Smooth muscle cell (in vitro differentiated cells): ENCODE measurements at regions not wholly inside any gene's neighbourhood (a gene's known extent, or its start where the extent isn't known, plus 50 kb on each side); places are given as distances from the start of the nearest gene placed in this dataset.

Experiments used
- DNase-seq: peaks from one replicate; lab custom pipeline; 2025; ENCODE audit not compliant: unreplicated experiment; lab: John Stamatoyannopoulos, UW
- H2AFZ ChIP-seq: fragments of 200-600 bp; sonication (generic); 2 replicates; pipeline ENCODE4 v1.6.0; 2016; ENCODE audit warnings: antibody characterized with exemption, low read depth, mild to moderate bottlenecking
- H3F3A ChIP-seq: fragments of 200-600 bp; sonication (generic); 2 replicates; pipeline ENCODE4 v1.6.0; 2017; ENCODE audit warnings: antibody characterized with exemption, low read depth
- H3K27ac ChIP-seq: fragments of 200-600 bp; sonication (generic); 2 replicates; pipeline ENCODE4 v1.5.1; 2016; ENCODE audit warnings: low read depth, mild to moderate bottlenecking
- H3K27me3 ChIP-seq: fragments of 200-600 bp; sonication (generic); 2 replicates; pipeline ENCODE4 v1.6.1; 2016; ENCODE audit warnings: low read depth, mild to moderate bottlenecking
- H3K36me3 ChIP-seq: fragments of 200-600 bp; sonication (generic); 2 replicates; pipeline ENCODE4 v1.5.1; 2016; ENCODE audit warnings: low read depth
- H3K4me1 ChIP-seq: fragments of 200-600 bp; sonication (generic); 2 replicates; pipeline ENCODE4 v1.5.1; 2016; ENCODE audit warnings: low read depth
- H3K4me2 ChIP-seq: fragments of 200-600 bp; sonication (generic); 2 replicates; pipeline ENCODE4 v1.6.0; 2016; ENCODE audit warnings: mild to moderate bottlenecking
- H3K4me3 ChIP-seq: fragments of 200-600 bp; sonication (generic); 2 replicates; pipeline ENCODE4 v1.5.1; 2016; ENCODE audit warnings: mild to moderate bottlenecking
- H3K79me2 ChIP-seq: fragments of 200-600 bp; sonication (generic); 2 replicates; pipeline ENCODE4 v1.6.0; 2016; ENCODE audit warnings: low read depth, mild to moderate bottlenecking
- H3K9ac ChIP-seq: fragments of 200-600 bp; sonication (generic); 2 replicates; pipeline ENCODE4 v1.6.0; 2016; ENCODE audit warnings: low read depth
- H3K9me3 ChIP-seq: fragments of 200-600 bp; sonication (generic); replicated peaks from 2 replicates; pipeline ENCODE4 v1.5.1; 2016; ENCODE audit warnings: low read depth
- H4K20me1 ChIP-seq: fragments of 200-600 bp; sonication (generic); 2 replicates; pipeline ENCODE4 v1.6.0; 2016; ENCODE audit warnings: low read depth
- WGBS: methylation state at CpG from one replicate; pipeline ENCODE4 v1.1.7; 2016; ENCODE audit warnings: low lambda C conversion rate; 5-methylcytosine and 5-hydroxymethylcytosine counted together
- TF ChIP-seq, protein P1 (sequence below): fragments of 200-600 bp; sonication (generic); IDR thresholded peaks from 2 replicates; pipeline ENCODE4 v1.5.1; 2017; ENCODE audit warnings: borderline replicate concordance, mild to moderate bottlenecking, antibody characterized with exemption; ENCODE audit not compliant: insufficient read depth, poor library complexity, severe bottlenecking

DNA sequence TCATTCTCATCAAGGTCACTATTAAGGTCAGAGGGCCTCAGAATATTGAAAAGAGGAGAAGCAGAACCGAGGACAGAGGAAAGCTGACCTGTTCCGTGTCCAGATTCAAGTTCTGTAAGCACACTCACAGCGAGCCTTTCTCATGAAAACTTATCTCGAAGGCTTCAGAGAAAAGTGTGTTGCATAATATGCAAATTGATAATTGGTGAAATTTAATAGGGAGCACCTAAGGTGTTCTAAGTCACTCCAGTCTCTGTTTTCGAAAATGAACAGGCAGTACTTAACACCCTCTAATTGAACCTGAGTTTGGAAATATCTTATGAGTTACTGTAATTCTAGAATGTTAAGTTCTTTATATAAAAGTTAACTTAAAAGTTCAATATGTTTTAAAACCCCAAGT lies 181.2 kb upstream of the PDE10A start:
- Histone ChIP-seq H4K20me1 (no peaks in the 10 kb centered on the region), H3K4me3 (no peak overlapping the region), H3F3A (no peaks in the 10 kb centered on the region), H3K9ac (no peak overlapping the region), H3K27ac (no peak overlapping the region), H3K36me3 (no peaks in the 10 kb centered on the region), H3K4me1 (no peaks in the 10 kb centered on the region), H3K9me3 (no peaks in the 10 kb centered on the region), H3K4me2 (no peak overlapping the region), H3K79me2 (no peaks in the 10 kb centered on the region), H3K27me3 (peaks cover 2% of the 10 kb centered on the region), H2AFZ (no peak overlapping the region)
- TF ChIP-seq, protein P1, sequence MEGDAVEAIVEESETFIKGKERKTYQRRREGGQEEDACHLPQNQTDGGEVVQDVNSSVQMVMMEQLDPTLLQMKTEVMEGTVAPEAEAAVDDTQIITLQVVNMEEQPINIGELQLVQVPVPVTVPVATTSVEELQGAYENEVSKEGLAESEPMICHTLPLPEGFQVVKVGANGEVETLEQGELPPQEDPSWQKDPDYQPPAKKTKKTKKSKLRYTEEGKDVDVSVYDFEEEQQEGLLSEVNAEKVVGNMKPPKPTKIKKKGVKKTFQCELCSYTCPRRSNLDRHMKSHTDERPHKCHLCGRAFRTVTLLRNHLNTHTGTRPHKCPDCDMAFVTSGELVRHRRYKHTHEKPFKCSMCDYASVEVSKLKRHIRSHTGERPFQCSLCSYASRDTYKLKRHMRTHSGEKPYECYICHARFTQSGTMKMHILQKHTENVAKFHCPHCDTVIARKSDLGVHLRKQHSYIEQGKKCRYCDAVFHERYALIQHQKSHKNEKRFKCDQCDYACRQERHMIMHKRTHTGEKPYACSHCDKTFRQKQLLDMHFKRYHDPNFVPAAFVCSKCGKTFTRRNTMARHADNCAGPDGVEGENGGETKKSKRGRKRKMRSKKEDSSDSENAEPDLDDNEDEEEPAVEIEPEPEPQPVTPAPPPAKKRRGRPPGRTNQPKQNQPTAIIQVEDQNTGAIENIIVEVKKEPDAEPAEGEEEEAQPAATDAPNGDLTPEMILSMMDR: no peak
- no peak for DNase-seq
- WGBS: 83% methylated on average over 5 of the region's 5 CpGs

DNA sequence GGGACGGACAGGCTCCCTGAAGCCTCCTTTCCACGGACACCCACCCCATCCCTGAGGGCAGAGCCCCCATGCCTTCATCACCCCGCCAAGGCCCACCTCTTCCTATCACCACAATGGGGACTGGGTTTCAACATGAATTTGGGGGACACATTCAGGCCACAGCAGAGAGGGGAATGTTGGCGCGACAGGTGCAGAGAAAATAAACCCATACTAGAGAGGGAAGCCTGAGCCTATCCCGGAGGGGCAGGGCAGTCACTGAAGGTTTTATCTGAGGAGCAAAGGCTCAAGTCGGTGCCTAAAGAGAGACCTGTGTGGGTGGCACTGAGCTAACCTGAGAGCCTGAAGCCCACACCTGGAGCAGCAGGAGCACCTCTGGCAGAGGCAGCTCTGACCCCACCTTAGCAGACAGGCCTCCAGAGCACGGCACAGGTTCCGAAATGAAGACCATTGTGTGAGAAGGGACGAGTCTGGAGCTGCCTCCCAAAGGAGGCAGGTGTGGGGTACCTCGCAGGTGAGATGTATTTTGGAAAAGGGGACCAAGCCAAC lies 180.6 kb upstream of the PDE10A start:
- Histone ChIP-seq H3K4me3 (no peak overlapping the region), H3K9ac (no peak overlapping the region), H3K27ac (no peak overlapping the region), H3F3A (no peaks in the 10 kb centered on the region), H3K4me2 (no peak overlapping the region), H3K9me3 (no peaks in the 10 kb centered on the region), H3K4me1 (no peaks in the 10 kb centered on the region), H4K20me1 (no peaks in the 10 kb centered on the region), H3K27me3 (no peaks in the 10 kb centered on the region), H3K36me3 (no peaks in the 10 kb centered on the region), H3K79me2 (no peaks in the 10 kb centered on the region), H2AFZ (no peak overlapping the region)
- no peak for DNase-seq
- TF ChIP-seq, protein P1: no peak
- WGBS: 86% methylated on average over 11 of the region's 11 CpGs

DNA sequence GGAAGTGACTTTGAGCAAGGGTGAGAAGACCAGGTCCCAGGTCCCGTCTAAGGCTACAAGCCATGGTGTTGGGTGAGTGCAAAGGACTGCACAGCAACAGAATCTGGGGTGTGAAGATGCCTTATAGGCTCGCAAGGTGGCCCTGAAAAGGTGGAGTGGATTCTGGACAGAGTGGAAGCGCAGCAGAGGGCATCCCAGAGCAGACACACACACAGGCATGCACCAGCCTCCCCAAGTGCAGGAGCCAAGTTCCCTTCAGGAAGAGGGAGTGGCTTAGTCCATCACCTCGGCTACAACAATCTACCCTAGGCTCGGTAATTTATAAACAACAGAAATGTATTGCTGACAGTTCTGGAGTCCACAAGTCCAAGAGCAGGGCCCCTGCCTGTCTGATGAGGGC lies 180.1 kb upstream of the PDE10A start:
- no peak overlapping the region for H2AFZ ChIP-seq
- H3F3A ChIP-seq: no peaks in the 10 kb centered on the region
- H3K9me3 ChIP-seq: no peaks in the 10 kb centered on the region
- TF ChIP-seq, protein P1: no peak
- H4K20me1 ChIP-seq: no peaks in the 10 kb centered on the region
- no peak overlapping the region for H3K9ac ChIP-seq
- WGBS: 75% methylated on average over 5 of the region's 5 CpGs
- no peak overlapping the region for H3K4me2 ChIP-seq
- no peaks in the 10 kb centered on the region for H3K4me1 ChIP-seq
- no peak overlapping the region for H3K4me3 ChIP-seq
- H3K27me3 ChIP-seq: no peaks in the 10 kb centered on the region
- no peak overlapping the region for H3K27ac ChIP-seq
- no peaks in the 10 kb centered on the region for H3K79me2 ChIP-seq
- DNase-seq: no peak
- H3K36me3 ChIP-seq: no peaks in the 10 kb centered on the region

DNA sequence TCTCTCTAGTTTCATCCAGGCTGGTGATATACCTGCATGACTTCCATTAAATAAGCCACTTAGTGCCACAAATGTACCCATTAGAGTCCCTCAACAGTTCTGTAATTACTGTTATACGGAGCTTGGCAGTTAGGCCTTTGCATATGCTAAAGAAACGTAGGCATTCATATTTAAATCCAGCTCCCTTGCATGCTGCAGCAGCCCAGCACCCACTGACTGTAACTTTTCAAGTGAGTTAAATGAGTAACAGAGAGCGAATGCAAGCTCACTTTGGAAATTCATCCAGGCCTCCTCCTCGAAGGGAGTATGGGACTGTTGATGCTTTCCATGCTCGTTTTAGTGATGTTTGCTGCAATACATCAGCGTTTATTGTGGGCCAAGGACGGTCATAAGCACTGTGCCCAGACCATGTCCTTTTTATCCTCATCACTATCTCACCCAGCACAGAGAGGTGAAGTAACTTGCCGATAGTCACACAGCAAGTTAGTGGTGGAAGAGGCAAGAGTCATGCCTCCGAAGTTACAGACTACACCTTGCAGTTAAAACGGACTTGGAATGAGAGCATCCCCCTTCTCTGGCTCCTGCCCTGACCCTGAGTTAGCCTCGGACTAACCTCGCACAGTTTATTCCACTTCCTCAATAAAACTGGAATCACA lies 179.4 kb upstream of the PDE10A start:
- H3K27me3 ChIP-seq: no peaks in the 10 kb centered on the region
- H3K4me1 ChIP-seq: no peaks in the 10 kb centered on the region
- DNase-seq: no peak
- no peak overlapping the region for H3K27ac ChIP-seq
- no peak overlapping the region for H3K4me2 ChIP-seq
- no peaks in the 10 kb centered on the region for H3K79me2 ChIP-seq
- WGBS: 58% methylated on average over 12 of the region's 12 CpGs
- H3K4me3 ChIP-seq: no peak overlapping the region
- H3K9ac ChIP-seq: no peak overlapping the region
- H3F3A ChIP-seq: no peaks in the 10 kb centered on the region
- H4K20me1 ChIP-seq: no peaks in the 10 kb centered on the region
- no peak overlapping the region for H2AFZ ChIP-seq
- no peaks in the 10 kb centered on the region for H3K36me3 ChIP-seq
- TF ChIP-seq, protein P1: no peak
- H3K9me3 ChIP-seq: no peaks in the 10 kb centered on the region
